PC-3 (cell line): ENCODE measurements at regions not wholly inside any gene's neighbourhood (a gene's known extent, or its start where the extent isn't known, plus 50 kb on each side); places are given as distances from the start of the nearest gene placed in this dataset.
"Not testable (repeated sequence)": the region's sequence is repeated elsewhere in the genome, so short reads cannot be mapped to it uniquely, and the experiment has no call there.

Experiments used
- ATAC-seq: fragments of 200-7000 bp; cut with Tn5 transposase; 2 replicates; pipeline ENCODE4 v1.9.1; 2020; ENCODE audit warnings: mild to moderate bottlenecking, moderate library complexity
- BruUV-seq: library from RNA; stranded (reverse); fragments of 400-500 nt; replicated peaks from 2 replicates; lab custom pipeline; 2021; lab: Mats Ljungman, UMichigan
- CTCF ChIA-PET: fragments of 300-600 bp; sonication (Branson Sonifier 250); formaldehyde crosslinking; loops from one replicate; lab custom pipeline; 2022; ENCODE audit warnings: antibody characterized with exemption; lab: Charles Lee
- POLR2A ChIA-PET: fragments of 300-600 bp; sonication (Branson Sonifier 250); formaldehyde crosslinking; loops from one replicate; lab custom pipeline; 2022; ENCODE audit warnings: antibody characterized with exemption; ENCODE audit not compliant: unreplicated experiment; lab: Charles Lee
- DNase-seq: peaks from one replicate; pipeline ENCODE4 v3.0.0-alpha.2; 2015
- H2AFZ ChIP-seq: fragments of 300-600 bp; sonication (generic); 2 replicates; pipeline ENCODE4 v1.6.0; 2016; ENCODE audit warnings: antibody characterized with exemption, low read length
- H3F3A ChIP-seq: fragments of 300-600 bp; sonication (generic); one replicate; pipeline ENCODE4 v1.6.0; 2017; ENCODE audit warnings: antibody characterized with exemption, low read length, control low read depth, mild to moderate bottlenecking; ENCODE audit not compliant: unreplicated experiment
- H3K27ac ChIP-seq: fragments of 300-600 bp; sonication (generic); 2 replicates; pipeline ENCODE4 v1.5.1; 2016; ENCODE audit warnings: mild to moderate bottlenecking, low read length
- H3K27me3 ChIP-seq: fragments of 300-600 bp; sonication (generic); 2 replicates; pipeline ENCODE4 v1.6.1; 2016; ENCODE audit warnings: low read length, mixed read lengths
- H3K36me3 ChIP-seq: fragments of 300-600 bp; sonication (generic); 2 replicates; pipeline ENCODE4 v1.6.1; 2016; ENCODE audit warnings: low read depth, mixed run types, low read length, mixed read lengths
- H3K4me1 ChIP-seq: fragments of 300-600 bp; sonication (generic); 2 replicates; pipeline ENCODE4 v1.5.1; 2016; ENCODE audit warnings: low read length; ENCODE audit not compliant: insufficient read depth
- H3K4me2 ChIP-seq: fragments of 300-600 bp; sonication (generic); 2 replicates; pipeline ENCODE4 v1.6.0; 2016; ENCODE audit warnings: low read length
- H3K4me3 ChIP-seq: fragments of 300-600 bp; sonication (generic); 2 replicates; pipeline ENCODE4 v1.5.1; 2016; ENCODE audit warnings: mild to moderate bottlenecking, low read length, mixed read lengths
- H3K79me2 ChIP-seq: fragments of 300-600 bp; sonication (generic); 2 replicates; pipeline ENCODE4 v1.6.1; 2017; ENCODE audit warnings: low read length, mixed read lengths
- H3K9ac ChIP-seq: fragments of 300-600 bp; sonication (generic); 2 replicates; pipeline ENCODE4 v1.6.0; 2016; ENCODE audit warnings: mild to moderate bottlenecking, low read length
- H3K9me2 ChIP-seq: fragments of 300-600 bp; sonication (generic); replicated peaks from 2 replicates; pipeline ENCODE4 v1.6.1; 2016; ENCODE audit warnings: mixed run types, low read length, mixed read lengths
- H3K9me3 ChIP-seq: fragments of 300-600 bp; sonication (generic); 2 replicates; pipeline ENCODE4 v1.6.1; 2016; ENCODE audit warnings: low read length, mixed read lengths
- H4K20me1 ChIP-seq: fragments of 300-600 bp; sonication (generic); 2 replicates; pipeline ENCODE4 v1.6.1; 2016; ENCODE audit warnings: low read length, mixed read lengths
- CTCF ChIP-seq: fragments of 300-600 bp; sonication (generic); conservative IDR thresholded peaks from 2 replicates; pipeline ENCODE4 v1.5.1; 2017; ENCODE audit warnings: antibody characterized with exemption, low read depth, mild to moderate bottlenecking, low read length
- EZH2 ChIP-seq: fragments of 300-600 bp; sonication (generic); IDR thresholded peaks from one replicate; pipeline ENCODE4 v1.6.1; 2017; ENCODE audit warnings: antibody characterized with exemption, mild to moderate bottlenecking, low read length; ENCODE audit not compliant: unreplicated experiment
- EZH2phosphoT487 ChIP-seq: fragments of 300-600 bp; sonication (generic); IDR thresholded peaks from 2 replicates; pipeline ENCODE4 v1.6.1; 2018; ENCODE audit warnings: mild to moderate bottlenecking, antibody characterized with exemption, low read length, borderline replicate concordance
- intact Hi-C: fragments of 100-400 bp; cut with micrococcal nuclease; formaldehyde crosslinking; loops from 2 replicates; pipeline ENCODE4 v1.9.0; 2023

DNA sequence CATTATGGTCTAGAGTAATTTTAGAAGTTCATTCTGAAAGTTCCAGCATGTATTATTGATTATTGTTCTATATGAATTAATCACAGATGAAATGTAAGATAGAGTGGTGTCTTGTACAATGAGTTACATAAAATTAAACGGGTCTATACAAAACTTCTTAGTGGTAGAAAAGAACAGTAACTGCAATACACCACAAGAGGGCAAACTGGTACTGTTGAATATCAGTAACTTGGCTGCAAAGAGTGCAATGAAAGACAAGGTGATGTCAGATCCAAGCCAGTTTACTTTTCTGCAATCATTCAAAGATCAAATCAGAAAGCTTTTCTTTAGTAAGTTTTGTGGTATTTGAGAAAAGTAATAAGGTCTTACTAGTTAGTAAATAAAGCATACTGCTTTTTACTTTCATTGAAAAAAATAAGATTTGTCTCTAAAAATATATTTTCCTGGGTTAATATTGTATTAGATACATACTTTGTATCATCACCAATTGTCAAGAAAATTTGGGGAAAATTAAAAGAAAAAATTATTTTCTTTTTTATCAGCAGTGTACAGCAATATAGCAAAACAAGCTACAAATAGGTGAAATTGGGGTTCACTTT is 66.4 kb upstream of the BTG3 start:
- BruUV-seq, result no TSS peak
- H3K27ac ChIP-seq, result no peak overlapping the region
- H3K27me3 ChIP-seq, result peaks cover 5% of the 10 kb centered on the region; the same call in 1 of the 2 replicates
- TF ChIP-seq EZH2phosphoT487 (no peak), CTCF (peak; percentile 92), EZH2 (no peak)
- CTCF ChIA-PET, result no interaction called here
- peak; percentile 79 for ATAC-seq
- H3F3A ChIP-seq, result no peaks in the 10 kb centered on the region
- no peak overlapping the region for H3K4me3 ChIP-seq
- POLR2A ChIA-PET, result no interaction called here
- H3K79me2 ChIP-seq, result no peaks in the 10 kb centered on the region
- H4K20me1 ChIP-seq, result no peaks in the 10 kb centered on the region
- no peak overlapping the region for H2AFZ ChIP-seq
- H3K9me2 ChIP-seq, result no peaks in the 10 kb centered on the region
- H3K9ac ChIP-seq, result no peak overlapping the region
- H3K9me3 ChIP-seq, result no peaks in the 10 kb centered on the region
- intact Hi-C loops, result loop anchor here (1.0 to 10.0 kb wide), 4 partner anchors 136 to 292 kb away; partner anchors contain the start of gene C21orf91
- DNase-seq, result peak; percentile 77
- H3K4me1 ChIP-seq, result no peaks in the 10 kb centered on the region
- no peak overlapping the region for H3K4me2 ChIP-seq
- no peaks in the 10 kb centered on the region for H3K36me3 ChIP-seq

DNA sequence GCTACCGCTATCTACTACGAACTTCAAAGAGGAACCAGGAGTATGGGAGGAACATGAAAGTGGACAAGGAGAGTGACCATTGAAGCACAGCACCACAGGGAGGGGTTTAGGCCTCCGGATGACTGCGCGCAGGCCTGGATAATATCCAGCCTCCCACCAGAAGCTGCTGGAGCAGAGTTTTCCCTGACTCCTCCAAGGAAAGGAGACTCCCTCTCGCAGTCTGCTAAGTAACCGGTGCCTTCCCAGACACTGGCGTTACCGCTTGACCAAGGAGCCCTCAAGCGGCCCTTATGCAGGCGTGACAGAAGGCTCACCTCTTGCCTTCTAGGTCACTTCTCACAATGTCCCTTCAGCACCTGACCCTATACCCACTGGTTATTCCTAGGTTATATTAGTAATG is 64.2 kb upstream of the BTG3 start:
- H3F3A ChIP-seq, H3K9ac ChIP-seq, ATAC-seq, H3K4me3 ChIP-seq, H3K9me3 ChIP-seq, H3K4me2 ChIP-seq, H2AFZ ChIP-seq, H3K27me3 ChIP-seq, H3K36me3 ChIP-seq, DNase-seq, POLR2A ChIA-PET, H3K9me2 ChIP-seq, CTCF ChIA-PET, H3K4me1 ChIP-seq, H4K20me1 ChIP-seq, H3K27ac ChIP-seq, BruUV-seq, H3K79me2 ChIP-seq: not testable (repeated sequence)
- intact Hi-C loops, result loop anchor here (5.0 to 10.0 kb wide), 2 partner anchors 138 to 290 kb away; partner anchors contain the start of gene C21orf91

- intact Hi-C loops, result loop anchor here (10.0 kb wide), 1 partner anchor 141 kb away; the partner anchor contains the start of gene C21orf91
- TF ChIP-seq EZH2, result no peak
- no peak for TF ChIP-seq CTCF
- TF ChIP-seq EZH2phosphoT487, result no peak
- Histone ChIP-seq H3K27ac (no peak overlapping the region), H3K4me2 (no peak overlapping the region), H3K9me2 (no peaks in the 10 kb centered on the region), H3K9me3 (no peaks in the 10 kb centered on the region), H3K9ac (no peak overlapping the region), H4K20me1 (no peaks in the 10 kb centered on the region), H2AFZ (no peak overlapping the region), H3K27me3 (peaks cover 9% of the 10 kb centered on the region), H3F3A (no peaks in the 10 kb centered on the region), H3K36me3 (no peaks in the 10 kb centered on the region), H3K4me3 (no peak overlapping the region), H3K4me1 (no peaks in the 10 kb centered on the region), H3K79me2 (no peaks in the 10 kb centered on the region)
- POLR2A ChIA-PET, result no interaction called here
- ATAC-seq (no peak), DNase-seq (no peak)
- no TSS peak for BruUV-seq
- CTCF ChIA-PET, result no interaction called here
These were observed 61.4 kb upstream of the BTG3 start for GRCh38 chr21:17674106-17674505.
